GM10266 (cell line): ENCODE measurements at regions not wholly inside any gene's neighbourhood (a gene's known extent, or its start where the extent isn't known, plus 50 kb on each side); places are given as distances from the start of the nearest gene placed in this dataset.

ENCODE experiments used
- DNase-seq: peaks from one replicate; pipeline ENCODE4 v3.0.0; 2012; ENCODE audit errors: extremely low spot score
- TF ChIP-seq, protein P1 (sequence below): IDR thresholded peaks from 2 replicates; pipeline ENCODE4 v1.5.1; 2012; ENCODE audit warnings: mild to moderate bottlenecking, low read depth; ENCODE audit not compliant: control insufficient read depth, insufficient read depth; ENCODE audit errors: missing control alignments

DNA sequence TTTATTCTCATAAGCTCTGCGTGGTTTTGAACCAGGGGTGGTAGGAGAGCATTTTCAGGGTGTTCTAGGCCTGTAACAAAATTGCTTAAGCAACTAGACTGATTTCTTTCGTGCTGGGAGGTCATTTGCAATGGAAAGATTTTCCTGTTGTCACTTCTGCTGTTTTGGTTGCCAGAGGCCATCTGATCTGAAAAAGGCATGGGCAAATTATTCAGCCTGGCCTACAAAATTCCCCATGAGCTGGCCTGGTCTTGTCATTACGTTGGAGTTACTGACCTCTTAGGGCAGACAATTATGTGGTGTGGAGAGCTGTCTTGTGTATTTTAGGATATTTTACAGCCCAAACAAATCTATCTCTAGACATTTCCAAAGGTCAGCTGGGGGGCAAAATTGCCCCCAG, 444.4 kb upstream of the DAB1 start:
- no peak for DNase-seq
- TF ChIP-seq, protein P1, sequence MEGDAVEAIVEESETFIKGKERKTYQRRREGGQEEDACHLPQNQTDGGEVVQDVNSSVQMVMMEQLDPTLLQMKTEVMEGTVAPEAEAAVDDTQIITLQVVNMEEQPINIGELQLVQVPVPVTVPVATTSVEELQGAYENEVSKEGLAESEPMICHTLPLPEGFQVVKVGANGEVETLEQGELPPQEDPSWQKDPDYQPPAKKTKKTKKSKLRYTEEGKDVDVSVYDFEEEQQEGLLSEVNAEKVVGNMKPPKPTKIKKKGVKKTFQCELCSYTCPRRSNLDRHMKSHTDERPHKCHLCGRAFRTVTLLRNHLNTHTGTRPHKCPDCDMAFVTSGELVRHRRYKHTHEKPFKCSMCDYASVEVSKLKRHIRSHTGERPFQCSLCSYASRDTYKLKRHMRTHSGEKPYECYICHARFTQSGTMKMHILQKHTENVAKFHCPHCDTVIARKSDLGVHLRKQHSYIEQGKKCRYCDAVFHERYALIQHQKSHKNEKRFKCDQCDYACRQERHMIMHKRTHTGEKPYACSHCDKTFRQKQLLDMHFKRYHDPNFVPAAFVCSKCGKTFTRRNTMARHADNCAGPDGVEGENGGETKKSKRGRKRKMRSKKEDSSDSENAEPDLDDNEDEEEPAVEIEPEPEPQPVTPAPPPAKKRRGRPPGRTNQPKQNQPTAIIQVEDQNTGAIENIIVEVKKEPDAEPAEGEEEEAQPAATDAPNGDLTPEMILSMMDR, result no peak

DNA sequence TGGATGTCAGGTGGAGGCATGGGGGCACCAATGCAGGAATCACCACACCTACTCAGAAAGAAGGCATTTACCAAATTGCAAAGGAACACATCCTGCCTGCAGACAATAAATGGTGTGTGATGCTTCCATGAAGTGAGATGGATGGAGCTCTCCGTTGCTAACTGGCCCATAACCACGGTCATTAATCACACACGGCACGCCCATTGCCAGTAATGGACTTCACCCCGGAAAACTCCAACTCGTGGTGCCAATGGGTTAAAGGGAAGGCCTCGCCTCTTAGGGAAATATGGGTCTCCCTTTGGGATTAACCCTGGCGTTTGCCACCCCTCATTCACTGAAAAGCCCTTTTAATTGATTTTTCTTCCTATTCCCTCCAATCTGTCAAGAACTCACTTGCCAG, 443.1 kb upstream of the DAB1 start:
- TF ChIP-seq, protein P1, result no peak
- no peak for DNase-seq

DNA sequence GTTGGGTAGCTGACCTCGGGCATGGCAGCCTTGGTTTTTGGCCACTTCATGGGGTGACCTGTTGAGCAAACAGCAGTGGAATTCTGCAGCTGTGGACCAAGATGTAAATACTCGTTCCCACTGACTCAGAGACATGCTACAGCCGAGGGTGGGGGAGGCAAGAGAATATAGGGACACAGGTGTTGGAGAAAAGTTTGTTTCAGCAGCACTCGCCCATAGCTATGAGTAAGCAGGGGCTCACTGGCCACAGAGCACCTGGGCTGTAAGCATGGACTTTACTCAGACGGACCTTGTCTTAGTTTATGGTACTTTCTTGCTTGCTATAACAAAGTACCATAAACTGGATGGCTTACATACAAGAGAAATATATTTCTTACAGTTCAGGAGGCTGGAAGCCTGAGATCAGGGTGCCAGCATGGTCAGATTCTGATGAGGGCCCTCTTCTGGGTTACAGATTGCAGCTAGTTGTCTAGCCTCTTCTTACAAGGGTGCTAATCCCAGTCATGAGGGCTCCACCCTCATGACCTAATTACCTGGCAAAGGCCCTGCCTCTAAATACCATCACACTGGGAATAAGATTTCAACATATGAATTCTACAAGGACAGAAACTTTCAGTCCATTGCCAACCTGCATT, 437.2 kb upstream of the DAB1 start:
- TF ChIP-seq, protein P1, result no peak
- no peak for DNase-seq

DNA sequence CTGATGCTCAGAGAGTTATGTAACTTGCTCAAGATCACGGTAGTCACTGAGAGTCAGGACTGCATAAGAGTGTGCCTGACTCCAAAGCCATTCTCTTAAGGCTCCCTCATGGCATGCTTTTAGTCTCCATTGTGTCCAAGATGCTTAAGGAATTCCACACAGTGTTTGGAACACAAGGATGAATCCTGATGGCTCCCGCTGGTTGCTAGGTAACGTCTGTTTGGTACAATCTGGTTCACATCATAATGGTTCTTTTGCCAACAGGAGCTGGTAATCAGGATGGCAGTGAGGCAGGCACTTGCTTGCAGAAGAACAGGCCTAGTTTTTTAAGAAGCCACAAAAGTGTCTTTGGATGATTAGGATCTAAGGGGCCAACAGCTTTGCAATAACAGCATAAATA, 436.5 kb upstream of the DAB1 start:
- TF ChIP-seq, protein P1, result no peak
- DNase-seq, result no peak

DNA sequence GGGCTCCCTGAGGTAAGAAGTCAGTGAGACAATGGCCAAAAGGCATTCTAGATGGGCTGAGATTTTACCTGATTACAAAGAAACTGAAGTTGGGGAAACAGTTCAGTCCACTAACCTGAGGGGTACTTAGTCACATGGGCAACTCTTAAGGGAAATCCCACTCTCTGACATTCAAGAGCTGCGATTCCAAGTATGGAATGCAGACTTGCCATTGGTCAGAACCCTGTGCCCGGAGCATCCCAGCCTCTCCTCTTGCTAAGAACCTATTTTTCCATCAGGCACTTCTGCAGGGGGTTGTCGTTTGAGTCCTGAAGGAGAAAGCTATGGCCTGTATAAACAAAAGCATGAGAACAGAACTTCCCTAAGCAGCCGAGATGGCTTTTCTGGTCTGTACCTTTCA, 434.9 kb upstream of the DAB1 start:
- TF ChIP-seq, protein P1, result no peak
- DNase-seq, result no peak

DNA sequence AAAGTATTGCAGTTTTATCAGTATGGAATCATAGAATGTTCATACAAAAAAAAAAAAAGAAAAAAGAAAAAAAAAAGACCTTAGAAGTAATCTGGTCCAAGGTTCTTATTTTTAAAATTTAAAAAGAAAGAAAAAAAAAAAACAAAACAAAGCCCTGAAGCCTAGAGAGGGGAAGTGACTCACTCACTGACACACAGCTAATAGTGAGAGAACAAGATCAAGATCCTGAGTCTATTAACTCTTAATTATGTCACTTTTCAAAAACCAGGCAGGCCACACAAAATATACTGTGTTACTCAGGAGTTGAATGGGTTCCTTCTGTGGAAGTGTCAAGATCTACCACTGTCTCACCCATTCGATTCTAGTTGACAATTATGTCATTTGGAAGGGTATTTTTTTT, 433.9 kb upstream of the DAB1 start:
- DNase-seq, result no peak
- TF ChIP-seq, protein P1, result no peak

DNA sequence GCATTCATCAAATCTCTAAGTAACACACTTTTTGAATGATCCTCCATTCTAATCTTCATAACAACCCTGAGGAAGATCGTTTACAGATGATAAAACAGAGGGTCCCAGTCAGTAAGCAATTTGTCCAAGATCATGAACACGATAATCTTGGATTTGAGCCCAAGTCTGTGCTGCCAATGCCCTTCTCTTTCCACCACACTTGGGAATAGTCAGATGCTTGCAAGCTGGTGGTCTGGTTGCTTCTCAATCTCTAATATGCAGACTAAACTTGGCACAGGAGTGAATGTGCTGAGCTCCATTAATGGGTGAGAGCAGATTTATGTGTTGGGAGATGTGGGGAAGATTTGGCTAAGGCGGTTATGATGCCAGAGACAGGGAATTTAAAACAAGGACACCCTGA, 430.6 kb upstream of the DAB1 start:
- TF ChIP-seq, protein P1, result no peak
- no peak for DNase-seq
